Stimulated activated effector memory CD8-positive, alpha-beta T cell treated with anti-CD3 and anti-CD28 coated beads, Interleukin-12 subunit alpha, Interleukin-12 subunit beta, amount 100 ng/mL, for 72 hours (primary cell): ENCODE measurements at regions not wholly inside any gene's neighbourhood (a gene's known extent, or its start where the extent isn't known, plus 50 kb on each side); places are given as distances from the start of the nearest gene placed in this dataset.
"Not testable (repeated sequence)": the region's sequence is repeated elsewhere in the genome, so short reads cannot be mapped to it uniquely, and the experiment has no call there.

Source experiments
- ATAC-seq: fragments of 150-1000 bp; cut with Tn5 transposase; 2 replicates; pipeline ENCODE4 v1.10.0; 2021
- DNase-seq, 2 donors: peaks; one replicate each; pipeline ENCODE4 v3.0.0; 2021 to 2022; ENCODE audit warnings: low spot score in 2 of 2
- H3K27ac Mint-ChIP-seq: one replicate; pipeline ENCODE4 v1.8.0; 2022; ENCODE audit warnings: mild to moderate bottlenecking, mixed read lengths
- H3K36me3 Mint-ChIP-seq: one replicate; pipeline ENCODE4 v1.8.0; 2022; ENCODE audit warnings: mild to moderate bottlenecking, mixed read lengths
- H3K4me1 Mint-ChIP-seq: one replicate; pipeline ENCODE4 v1.8.0; 2022; ENCODE audit warnings: mixed read lengths
- H3K4me3 Mint-ChIP-seq: one replicate; pipeline ENCODE4 v1.8.0; 2022; ENCODE audit warnings: mild to moderate bottlenecking, mixed read lengths
- H3K9me3 Mint-ChIP-seq: one replicate; pipeline ENCODE4 v1.8.0; 2022; ENCODE audit warnings: mixed read lengths

DNA sequence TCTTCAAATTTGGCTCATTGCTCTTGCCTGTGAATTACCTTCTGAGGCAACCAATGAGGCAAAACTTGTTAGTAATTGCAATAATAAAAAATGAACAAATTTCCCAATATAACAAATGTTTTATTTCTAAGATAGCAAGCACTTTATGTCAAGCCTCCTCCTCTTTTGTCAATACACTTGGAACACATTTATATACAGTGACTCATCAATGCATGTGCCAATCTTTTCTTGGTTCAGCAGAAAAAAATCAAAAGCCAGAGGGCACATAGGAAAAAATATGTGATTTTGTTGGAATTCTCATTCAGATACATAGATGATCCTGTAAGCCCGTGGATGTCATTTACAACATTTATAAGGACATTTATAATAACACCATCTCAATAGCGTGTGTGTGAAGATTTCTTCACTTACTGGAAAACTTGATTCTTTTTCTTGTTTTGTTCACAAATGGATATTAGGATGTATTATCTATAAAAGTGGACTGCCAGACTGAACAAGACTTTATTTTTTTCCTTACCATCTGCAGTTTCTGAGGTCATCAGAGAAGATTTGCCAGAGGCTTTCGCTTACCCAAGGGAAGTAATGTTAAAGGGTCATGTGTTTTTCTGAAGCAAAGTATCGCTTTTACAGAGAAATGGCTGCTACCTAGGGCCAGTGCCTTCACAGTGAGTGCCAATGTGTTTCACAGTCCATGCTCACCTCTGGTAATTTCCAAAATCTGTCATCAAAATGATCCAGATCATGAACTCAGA is 645.7 kb upstream of the PTBP2 start:
- Mint-ChIP-seq H3K27ac (no peak overlapping the region), H3K36me3 (no peaks in the 10 kb centered on the region), H3K4me1 (no peaks in the 10 kb centered on the region), H3K9me3 (peaks cover 21% of the 10 kb centered on the region), H3K4me3 (no peak overlapping the region)
- no peak for DNase-seq
- no peak for ATAC-seq

- Mint-ChIP-seq H3K4me3 (no peak overlapping the region), H3K9me3 (peaks cover 20% of the 10 kb centered on the region), H3K36me3 (no peaks in the 10 kb centered on the region), H3K27ac (no peak overlapping the region), H3K4me1 (no peaks in the 10 kb centered on the region)
- DNase-seq (no peak), ATAC-seq (no peak)
Measured at GRCh38 chr1:96076589-96076988, 645.0 kb upstream of the PTBP2 start.

DNA sequence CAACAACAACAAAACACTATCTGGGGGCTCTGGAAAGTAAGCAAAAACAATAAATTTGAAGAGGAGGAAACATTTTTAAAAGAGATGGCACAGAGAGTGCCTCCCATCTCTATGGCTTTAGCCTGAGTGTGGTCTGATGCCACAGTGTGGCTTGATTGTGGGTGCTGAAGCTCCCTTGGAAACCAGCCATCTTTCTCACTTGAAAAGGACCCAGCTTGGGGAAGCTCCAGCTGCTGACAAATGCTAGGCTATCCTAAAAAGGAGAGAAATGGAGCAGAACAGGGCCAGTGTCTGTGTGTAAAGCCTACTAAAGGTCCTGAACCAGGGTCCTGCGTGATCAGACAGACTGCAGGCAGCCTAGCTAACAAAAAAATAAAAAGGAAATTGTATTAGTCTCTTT is 642.0 kb upstream of the PTBP2 start:
- Mint-ChIP-seq H3K4me3 (no peak overlapping the region), H3K27ac (no peak overlapping the region), H3K9me3 (peaks cover 15% of the 10 kb centered on the region), H3K4me1 (no peaks in the 10 kb centered on the region), H3K36me3 (no peaks in the 10 kb centered on the region)
- DNase-seq (no peak), ATAC-seq (no peak)

GRCh38 chr1:96080925-96081324 is 640.7 kb upstream of the PTBP2 start:
- DNase-seq (no peak), ATAC-seq (no peak)
- no peaks in the 10 kb centered on the region for H3K4me1 Mint-ChIP-seq
- peaks cover 15% of the 10 kb centered on the region for H3K9me3 Mint-ChIP-seq
- no peak overlapping the region for H3K27ac Mint-ChIP-seq
- no peaks in the 10 kb centered on the region for H3K36me3 Mint-ChIP-seq
- no peak overlapping the region for H3K4me3 Mint-ChIP-seq

- Mint-ChIP-seq H3K9me3 (peaks cover 4% of the 10 kb centered on the region), H3K4me3 (no peak overlapping the region), H3K4me1 (no peaks in the 10 kb centered on the region), H3K27ac (no peak overlapping the region), H3K36me3 (no peaks in the 10 kb centered on the region)
- DNase-seq (no peak), ATAC-seq (peak; percentile 19)
Measured at GRCh38 chr1:96087719-96088118, 633.9 kb upstream of the PTBP2 start.

DNA sequence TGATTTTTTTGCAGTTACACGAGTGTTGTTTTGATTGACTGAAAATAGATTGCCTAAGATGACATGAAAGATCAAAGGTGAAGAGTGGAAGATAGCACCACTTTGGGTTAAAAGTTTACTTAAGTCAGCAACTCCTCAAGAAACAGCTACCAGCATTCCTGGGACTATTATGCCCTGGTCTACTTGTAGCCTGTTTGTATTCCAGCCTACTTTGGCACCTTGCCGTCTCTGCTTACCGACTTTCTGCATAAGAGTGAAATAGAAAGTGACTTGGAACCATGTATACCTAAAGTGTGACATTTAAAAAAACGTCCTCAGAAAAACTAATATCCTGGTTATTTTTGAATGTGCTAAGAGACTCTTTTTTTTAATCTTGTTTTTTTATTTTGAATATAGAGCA is 631.5 kb upstream of the PTBP2 start:
- Mint-ChIP-seq H3K36me3 (no peaks in the 10 kb centered on the region), H3K4me3 (no peak overlapping the region), H3K4me1 (no peaks in the 10 kb centered on the region), H3K9me3 (peaks cover 8% of the 10 kb centered on the region), H3K27ac (no peak overlapping the region)
- no peak for ATAC-seq
- no peak for DNase-seq

- no peaks in the 10 kb centered on the region for H3K4me1 Mint-ChIP-seq
- H3K4me3 Mint-ChIP-seq, result no peak overlapping the region
- DNase-seq (no peak), ATAC-seq (no peak)
- H3K36me3 Mint-ChIP-seq, result no peaks in the 10 kb centered on the region
- H3K9me3 Mint-ChIP-seq, result peaks cover 15% of the 10 kb centered on the region
- no peak overlapping the region for H3K27ac Mint-ChIP-seq
Measured at GRCh38 chr1:96095849-96096612, 625.6 kb upstream of the PTBP2 start.

- ATAC-seq (no peak), DNase-seq (no peak)
- peaks cover 15% of the 10 kb centered on the region for H3K9me3 Mint-ChIP-seq
- H3K4me3 Mint-ChIP-seq, result no peak overlapping the region
- H3K27ac Mint-ChIP-seq, result no peak overlapping the region
- H3K36me3 Mint-ChIP-seq, result no peaks in the 10 kb centered on the region
- no peaks in the 10 kb centered on the region for H3K4me1 Mint-ChIP-seq
Measured at GRCh38 chr1:96096613-96097321, 624.8 kb upstream of the PTBP2 start.

DNA sequence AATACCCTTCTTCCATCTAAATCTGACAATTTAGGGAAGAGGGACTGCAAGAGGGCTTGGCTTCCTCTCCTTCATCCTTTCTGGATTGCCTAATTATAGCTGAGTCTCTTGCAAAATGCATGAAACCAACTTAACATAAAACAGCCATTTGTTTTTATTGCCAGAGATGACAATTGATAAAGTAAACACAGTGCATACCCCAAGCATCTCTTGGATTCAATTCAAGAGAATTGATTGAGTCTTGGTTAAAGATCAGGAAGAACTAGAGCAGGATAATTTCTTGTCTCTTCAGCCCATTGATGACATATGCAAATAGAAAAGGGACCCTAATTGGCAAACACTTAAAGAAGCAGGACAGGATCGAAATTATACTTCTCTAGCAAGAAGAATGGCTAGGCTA is 617.1 kb upstream of the PTBP2 start:
- H3K4me1 Mint-ChIP-seq, result no peaks in the 10 kb centered on the region
- H3K9me3 Mint-ChIP-seq, result peaks cover 14% of the 10 kb centered on the region
- ATAC-seq (no peak), DNase-seq (no peak)
- H3K36me3 Mint-ChIP-seq, result no peaks in the 10 kb centered on the region
- no peak overlapping the region for H3K4me3 Mint-ChIP-seq
- no peak overlapping the region for H3K27ac Mint-ChIP-seq

- H3K27ac Mint-ChIP-seq, result no peak overlapping the region
- H3K4me3 Mint-ChIP-seq, result no peak overlapping the region
- H3K9me3 Mint-ChIP-seq, result peaks cover 14% of the 10 kb centered on the region
- no peaks in the 10 kb centered on the region for H3K4me1 Mint-ChIP-seq
- H3K36me3 Mint-ChIP-seq, result no peaks in the 10 kb centered on the region
- ATAC-seq, result no peak
- no peak for DNase-seq
Measured at GRCh38 chr1:96104906-96105305, 616.7 kb upstream of the PTBP2 start.

DNA sequence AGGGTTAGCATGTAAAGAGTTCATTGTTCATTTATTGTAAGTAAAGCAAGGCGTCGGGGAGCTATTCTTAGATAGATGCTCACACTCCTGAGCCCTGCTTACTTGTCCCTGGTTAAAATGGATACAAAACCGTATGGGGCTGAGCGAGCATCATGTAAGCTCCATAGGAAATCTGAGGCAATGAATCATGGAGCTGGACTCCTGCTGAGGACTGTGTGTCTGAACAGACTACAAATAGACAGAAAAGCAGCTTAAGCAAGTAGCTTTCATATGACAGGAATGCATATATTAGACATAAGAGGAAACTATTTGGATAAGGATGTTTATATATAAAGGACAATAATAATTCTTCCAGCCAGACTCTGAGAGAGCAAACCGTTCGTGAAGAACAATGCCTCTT is 604.9 kb upstream of the PTBP2 start:
- H3K9me3 Mint-ChIP-seq, result peaks cover under 1% of the 10 kb centered on the region
- ATAC-seq (no peak), DNase-seq (no peak)
- no peak overlapping the region for H3K27ac Mint-ChIP-seq
- H3K4me1 Mint-ChIP-seq, result no peaks in the 10 kb centered on the region
- no peak overlapping the region for H3K4me3 Mint-ChIP-seq
- H3K36me3 Mint-ChIP-seq, result no peaks in the 10 kb centered on the region

DNA sequence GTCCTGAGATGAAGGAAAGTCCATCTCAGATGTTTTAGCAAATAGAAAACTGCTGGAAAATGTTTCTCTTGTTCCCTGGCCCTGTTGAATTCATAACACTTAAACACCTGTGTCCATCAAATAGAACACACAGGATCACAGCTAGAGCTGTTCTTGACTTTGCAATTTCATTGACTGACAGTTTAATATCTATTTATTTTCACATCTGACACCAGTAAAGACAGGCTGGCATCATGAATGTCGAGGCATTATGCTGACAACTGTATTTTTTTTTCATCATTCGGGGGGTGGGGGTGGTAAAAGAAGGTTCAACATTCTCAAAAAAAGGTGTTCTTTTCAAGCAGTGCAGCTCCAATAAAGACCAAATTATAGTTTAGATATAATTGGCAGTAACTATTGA is 591.2 kb upstream of the PTBP2 start:
- H3K9me3 Mint-ChIP-seq, result peaks cover under 1% of the 10 kb centered on the region
- ATAC-seq (no peak), DNase-seq (no peak)
- no peak overlapping the region for H3K4me3 Mint-ChIP-seq
- no peaks in the 10 kb centered on the region for H3K4me1 Mint-ChIP-seq
- H3K36me3 Mint-ChIP-seq, result no peaks in the 10 kb centered on the region
- no peak overlapping the region for H3K27ac Mint-ChIP-seq

- no peaks in the 10 kb centered on the region for H3K4me1 Mint-ChIP-seq
- H3K36me3 Mint-ChIP-seq, result no peaks in the 10 kb centered on the region
- ATAC-seq (no peak), DNase-seq (no peak)
- H3K4me3 Mint-ChIP-seq, result no peak overlapping the region
- no peak overlapping the region for H3K27ac Mint-ChIP-seq
- peaks cover 5% of the 10 kb centered on the region for H3K9me3 Mint-ChIP-seq
Measured at GRCh38 chr1:96144636-96145035, 576.9 kb upstream of the PTBP2 start.

DNA sequence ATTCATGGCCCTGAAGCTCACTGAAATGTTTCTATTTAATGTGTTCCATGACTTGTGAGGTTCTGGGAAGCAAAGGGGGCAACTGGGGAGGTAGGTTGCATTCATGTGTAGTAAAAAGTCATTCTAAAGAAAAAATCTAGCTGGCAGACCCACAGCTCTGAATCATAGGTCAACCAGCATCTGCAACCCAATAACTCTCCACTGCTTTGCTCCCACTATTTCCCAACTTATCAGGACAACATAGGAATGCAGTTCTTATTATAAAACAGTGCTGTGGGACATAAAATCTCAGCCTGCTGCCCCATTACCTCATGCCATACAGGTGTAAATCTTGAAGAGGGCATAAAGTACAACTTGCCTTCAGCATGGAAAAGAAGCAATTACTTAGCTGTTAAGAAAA is 576.1 kb upstream of the PTBP2 start:
- DNase-seq (no peak), ATAC-seq (no peak)
- Mint-ChIP-seq H3K36me3 (no peaks in the 10 kb centered on the region), H3K4me1 (no peaks in the 10 kb centered on the region), H3K9me3 (peaks cover 5% of the 10 kb centered on the region), H3K4me3 (no peak overlapping the region), H3K27ac (no peak overlapping the region)

DNA sequence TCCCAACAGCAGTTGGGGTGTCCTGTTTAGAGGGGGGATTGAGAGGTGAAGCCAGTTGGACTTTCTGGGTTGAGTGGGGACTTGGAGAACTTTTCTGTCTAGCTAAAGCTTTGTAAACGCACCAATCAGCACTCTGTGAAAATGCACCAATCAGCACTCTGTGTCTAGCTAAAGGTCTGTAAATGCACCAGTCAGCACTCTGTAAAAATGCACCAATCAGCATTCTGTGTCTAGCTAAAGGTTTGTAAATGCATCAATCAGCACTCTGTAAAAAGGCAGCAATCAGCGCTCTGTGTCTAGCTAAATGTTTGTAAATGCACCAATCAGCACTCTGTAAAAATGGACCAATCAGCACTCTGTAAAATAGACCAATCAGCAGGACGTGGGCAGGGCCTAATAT is 568.6 kb upstream of the PTBP2 start:
- H3K27ac Mint-ChIP-seq, H3K4me1 Mint-ChIP-seq, H3K4me3 Mint-ChIP-seq, ATAC-seq, H3K36me3 Mint-ChIP-seq, DNase-seq: not testable (repeated sequence)
- H3K9me3 Mint-ChIP-seq, result peaks cover 12% of the 10 kb centered on the region

- Mint-ChIP-seq H3K36me3 (no peaks in the 10 kb centered on the region), H3K9me3 (peaks cover 14% of the 10 kb centered on the region), H3K27ac (no peak overlapping the region), H3K4me1 (no peaks in the 10 kb centered on the region), H3K4me3 (no peak overlapping the region)
- ATAC-seq, result no peak
- no peak for DNase-seq
Measured at GRCh38 chr1:96157101-96157500, 564.5 kb upstream of the PTBP2 start.
